Heart left ventricle (tissue), 13 donors: ENCODE measurements at regions not wholly inside any gene's neighbourhood (a gene's known extent, or its start where the extent isn't known, plus 50 kb on each side); places are given as distances from the start of the nearest gene placed in this dataset.

Experiments used
- CTCF ChIP-seq, 12 donors: fragments of 200-600 bp; sonication (generic) in 4 of 12; IDR thresholded peaks; one replicate each; pipeline versions ENCODE4 v1.5.0 to v1.8.0; 2018 to 2022; ENCODE audit warnings: antibody characterized with exemption in 12 of 12, mild to moderate bottlenecking in 5 of 12
- POLR2A ChIP-seq, 2 donors: fragments of 450-650 bp; IDR thresholded peaks; one replicate each; pipeline ENCODE4 v1.6.1; 2017; ENCODE audit warnings: antibody characterized with exemption in 2 of 2, mild to moderate bottlenecking in 2 of 2, moderate library complexity in 2 of 2
- donor health status: ischemic (EF 13 %, LVEDD 7.1; RV severe dilation, severe dysfunction).
- donor health status: DM: no; HTN: yes; CAD: no.
- donor health status: DM: no; HTN: no; CAD: no.
- donor health status: ischemic (EF 25% LVEDD 6.9; RV normal size, moderate dysfunction).
- donor health status: ischemic (EF 25% LVEDD 5.7; RV mildly dilated, moderate dysfunction).
- donor health status: ischemic (EF 35%, LVEDD 5.7; RV mildly dilated, moderate dysfunction).
- donor health status: nonischemic (EF 11% LVEDD 7.7; RV severe dilation, severe dysfunction).
- donor health status: DM: yes; HTN: yes; CAD: no.
- donor health status: PGD.
- donor health status: ischemic (EF 29% LVEDD 5.4; RV normal size, mild dysfunction).
- donor health status: nonischemic (EF 23%, LVEDD 6.1; RV moderate dilation, normal function).

- no peak for TF ChIP-seq CTCF (IDR thresholded peaks at IDR 0.05)
- no peak for TF ChIP-seq POLR2A (IDR thresholded peaks at IDR 0.05)
These were observed 52.1 kb upstream of the WNT7B start for GRCh38 chr22:46029036-46029435.
